ENCODE measurements at regions not wholly inside any gene's neighbourhood (a gene's known extent, or its start where the extent isn't known, plus 50 kb on each side); places are given as distances from the start of the nearest gene placed in this dataset.

- DNase-seq, result peak; percentile 83
These were observed 102.4 kb downstream of the SLIT2 start for GRCh38 chr4:20354120-20354519.

DNA sequence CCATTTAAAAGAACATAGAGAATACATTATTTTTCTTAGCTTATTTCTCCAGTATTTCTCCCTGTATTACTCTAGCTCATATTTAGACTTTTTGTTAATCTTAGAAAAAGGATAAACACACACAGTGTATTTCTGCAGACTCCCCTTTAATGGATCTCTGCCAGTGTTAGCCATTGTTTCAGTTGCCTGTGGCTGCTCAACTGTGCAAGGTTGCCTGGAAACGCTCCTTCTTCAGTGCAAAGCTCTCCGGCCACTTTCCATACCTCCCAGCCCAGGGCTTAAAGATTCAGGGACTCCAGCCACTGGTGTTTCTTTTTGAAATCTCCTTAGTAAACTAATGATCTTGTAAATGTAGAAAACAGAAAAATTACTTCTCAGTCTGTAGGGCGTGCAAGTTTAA lies 104.9 kb downstream of the SLIT2 start:
- DNase-seq, result peak; percentile 96

DNA sequence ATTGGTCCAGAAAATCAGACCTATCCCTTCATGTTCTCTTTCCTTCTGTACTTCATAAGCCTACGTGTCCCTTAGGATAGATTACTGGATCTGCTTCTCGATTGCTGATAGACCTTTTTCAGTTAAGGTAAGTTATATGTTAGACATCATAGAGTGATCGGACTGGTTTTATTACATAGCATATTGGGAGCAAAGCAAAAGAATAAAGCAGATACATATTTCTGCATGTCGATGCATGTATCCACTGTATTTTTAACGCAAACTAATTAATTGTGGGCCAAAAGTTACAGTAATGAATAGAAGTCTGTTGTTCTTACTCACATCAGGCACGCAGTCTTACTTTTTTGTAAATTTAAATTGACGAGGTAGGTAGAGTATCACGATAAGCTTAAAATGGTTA lies 106.4 kb downstream of the SLIT2 start:
- DNase-seq, result no peak

DNA sequence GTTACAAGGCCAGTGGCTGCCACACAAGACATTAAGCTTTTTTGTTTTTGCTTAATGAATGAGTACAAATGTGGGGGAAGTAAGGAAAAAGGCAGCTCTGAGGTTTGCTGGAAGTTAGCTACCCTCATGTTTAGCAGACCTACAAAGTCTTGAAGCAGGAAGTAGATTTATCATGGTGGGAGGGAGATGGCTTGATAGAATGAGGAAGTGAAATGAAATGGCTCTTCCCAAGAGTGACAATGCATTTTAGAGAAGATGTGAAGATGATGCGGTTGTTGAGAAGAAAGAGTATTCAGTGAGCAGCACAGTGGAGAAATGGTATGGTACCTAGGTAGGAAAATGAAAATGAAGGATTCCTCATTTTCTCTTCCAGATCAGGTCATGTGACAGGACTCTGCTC lies 108.0 kb downstream of the SLIT2 start:
- DNase-seq, result no peak

DNA sequence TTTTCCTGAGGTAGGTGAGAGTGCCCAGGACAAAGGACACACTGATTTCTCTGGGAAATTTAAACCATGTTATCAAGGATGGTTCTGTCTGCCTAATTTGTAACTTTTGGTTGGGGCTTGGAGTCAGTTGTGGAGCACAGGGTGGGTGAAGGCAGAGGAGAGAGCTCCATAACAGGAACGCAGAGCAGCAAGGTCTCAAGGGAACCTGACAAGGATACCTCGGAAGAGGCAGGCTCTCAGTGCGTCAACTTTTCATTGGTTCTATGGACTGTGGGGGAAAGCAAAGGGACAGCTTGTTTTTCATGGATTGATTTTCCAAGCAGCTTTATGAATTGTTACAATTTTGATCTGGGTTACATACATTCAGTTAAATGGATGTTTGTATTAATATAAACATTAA lies 110.4 kb downstream of the SLIT2 start:
- DNase-seq, result peak; percentile 86

DNA sequence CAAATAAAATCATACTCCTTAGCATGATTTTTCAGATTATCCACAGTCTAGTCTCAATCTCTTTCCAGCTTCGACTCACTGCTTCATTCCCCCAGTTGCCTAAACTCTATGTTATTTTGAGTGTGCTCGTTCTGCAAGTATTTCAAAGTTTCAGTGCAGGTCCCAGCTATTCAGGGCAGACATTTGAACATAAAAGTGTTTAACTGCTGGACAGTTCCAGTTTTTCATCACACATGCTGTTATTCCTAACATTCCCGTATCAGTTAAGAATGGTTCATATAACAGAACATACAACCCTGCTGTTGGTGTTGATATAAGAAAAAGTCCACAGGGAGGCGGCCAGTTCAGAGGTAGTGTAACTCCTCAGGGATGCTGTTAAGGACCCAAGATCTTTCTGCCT lies 113.3 kb downstream of the SLIT2 start:
- DNase-seq, result no peak

GRCh38 chr4:20367446-20367845 lies 115.7 kb downstream of the SLIT2 start:
- no peak for DNase-seq

DNA sequence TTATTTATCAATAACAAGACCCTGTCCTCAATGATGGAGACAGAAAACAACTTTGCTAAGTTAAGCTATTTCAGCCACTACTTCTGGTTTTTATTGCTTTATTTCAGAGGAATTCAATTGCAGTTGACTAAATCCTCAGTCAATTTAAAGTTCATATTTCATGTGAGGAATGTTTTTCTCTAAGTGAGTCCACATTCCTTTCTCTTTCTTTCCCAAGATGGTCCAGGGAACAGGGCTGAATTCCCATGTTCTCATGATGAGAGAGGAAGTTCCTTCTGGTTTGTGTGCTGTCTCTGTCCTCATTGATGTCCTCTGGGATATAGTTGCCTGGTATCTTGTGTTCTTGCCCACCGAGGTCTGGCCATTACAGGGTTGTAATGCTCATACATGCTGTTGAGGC lies 117.2 kb downstream of the SLIT2 start:
- no peak for DNase-seq

DNA sequence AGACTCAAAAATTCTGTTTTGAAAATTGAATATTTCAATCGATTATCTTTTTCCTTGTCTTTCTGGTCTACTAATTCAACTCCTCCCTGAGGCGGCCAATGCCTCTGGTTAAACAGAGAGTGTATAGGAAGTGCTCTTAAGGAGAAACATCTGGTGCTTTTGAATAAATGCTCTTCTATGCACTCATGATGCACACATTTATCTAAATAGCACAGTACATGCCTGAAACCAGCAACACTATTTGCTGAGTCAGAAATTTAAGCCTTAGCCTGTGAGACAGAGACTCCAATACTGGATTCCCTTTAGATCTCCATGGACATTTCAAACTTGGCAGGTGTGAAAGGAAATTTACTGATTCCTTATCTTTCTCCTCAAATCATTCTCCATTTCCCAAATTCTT lies 118.6 kb downstream of the SLIT2 start:
- DNase-seq, result no peak

DNA sequence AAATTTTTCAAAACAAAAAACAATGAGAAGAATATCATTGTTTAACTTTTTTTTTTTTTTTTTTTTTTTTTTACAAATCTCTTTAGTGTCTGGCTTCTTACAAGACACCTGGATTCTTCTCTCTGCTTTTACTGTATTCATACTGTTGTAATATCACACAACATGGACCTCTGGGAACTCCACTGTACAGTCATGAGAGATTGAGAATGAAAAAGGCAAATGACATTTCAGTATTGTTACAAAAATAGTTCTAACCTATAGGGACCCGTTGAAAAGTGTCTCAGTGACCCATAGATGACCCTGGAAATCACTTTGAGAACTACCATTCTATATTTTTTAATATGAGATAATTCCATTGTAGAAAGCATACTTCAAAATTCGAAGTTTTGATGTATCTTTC lies 124.4 kb downstream of the SLIT2 start:
- DNase-seq, result no peak

- no peak for DNase-seq
These were observed 126.5 kb downstream of the SLIT2 start for GRCh38 chr4:20378181-20378580.

DNA sequence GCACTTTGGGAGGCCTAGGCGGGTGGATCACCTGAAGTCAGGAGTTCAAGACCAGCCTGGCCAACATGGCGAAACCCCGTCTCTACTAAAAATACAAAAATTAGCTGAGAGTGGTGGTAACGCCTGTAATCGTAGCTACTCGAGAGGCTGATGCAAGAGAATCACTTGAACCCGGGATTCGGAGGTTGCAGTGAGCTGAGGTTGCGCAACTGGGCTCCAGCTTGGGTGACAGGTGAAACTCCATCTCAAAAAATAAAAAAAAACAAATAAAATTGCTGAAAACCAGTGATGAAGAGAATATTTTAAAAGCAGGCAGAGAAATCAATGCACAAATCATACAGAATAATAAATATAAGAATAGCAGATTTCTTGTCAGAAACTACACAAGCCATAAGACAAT lies 129.3 kb downstream of the SLIT2 start:
- DNase-seq, result no peak

DNA sequence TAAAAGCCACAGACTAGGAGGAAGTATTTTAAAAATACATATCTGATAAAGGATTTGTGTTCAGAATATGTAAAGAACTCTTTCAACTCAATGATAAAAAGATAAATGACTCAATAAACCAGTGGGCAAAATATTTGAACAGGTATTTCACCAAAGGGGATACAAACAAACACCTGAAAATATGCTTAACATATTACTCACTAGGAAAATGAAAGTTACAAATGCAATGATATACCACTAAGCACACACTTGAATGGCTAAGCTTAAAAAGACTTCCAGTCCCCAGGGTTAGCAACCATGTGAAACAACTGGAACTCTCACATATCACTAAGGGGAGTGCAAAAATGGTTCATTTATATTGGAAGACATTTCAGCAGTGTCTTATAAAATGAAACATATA lies 131.6 kb downstream of the SLIT2 start:
- DNase-seq, result no peak

DNA sequence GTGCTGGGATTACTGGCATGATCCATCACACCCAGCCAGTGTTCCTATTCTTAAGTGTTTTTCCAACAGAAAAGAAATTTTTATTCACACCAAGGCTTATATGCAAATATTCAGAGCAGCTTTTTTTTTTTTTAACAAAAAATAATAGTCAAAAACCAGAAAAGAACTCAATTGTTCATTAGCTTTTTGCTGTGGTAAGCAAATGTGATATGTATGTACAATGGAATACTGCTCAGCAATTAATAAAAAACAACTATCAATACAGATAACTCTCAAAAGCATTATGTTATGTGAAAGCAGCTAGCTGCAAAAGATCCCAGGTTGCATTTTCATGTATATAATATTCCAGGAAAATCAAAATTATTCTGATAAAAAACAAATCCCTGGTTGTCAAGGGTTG lies 132.3 kb downstream of the SLIT2 start:
- no peak for DNase-seq

GRCh38 chr4:20384456-20384855 lies 132.8 kb downstream of the SLIT2 start:
- DNase-seq, result no peak

DNA sequence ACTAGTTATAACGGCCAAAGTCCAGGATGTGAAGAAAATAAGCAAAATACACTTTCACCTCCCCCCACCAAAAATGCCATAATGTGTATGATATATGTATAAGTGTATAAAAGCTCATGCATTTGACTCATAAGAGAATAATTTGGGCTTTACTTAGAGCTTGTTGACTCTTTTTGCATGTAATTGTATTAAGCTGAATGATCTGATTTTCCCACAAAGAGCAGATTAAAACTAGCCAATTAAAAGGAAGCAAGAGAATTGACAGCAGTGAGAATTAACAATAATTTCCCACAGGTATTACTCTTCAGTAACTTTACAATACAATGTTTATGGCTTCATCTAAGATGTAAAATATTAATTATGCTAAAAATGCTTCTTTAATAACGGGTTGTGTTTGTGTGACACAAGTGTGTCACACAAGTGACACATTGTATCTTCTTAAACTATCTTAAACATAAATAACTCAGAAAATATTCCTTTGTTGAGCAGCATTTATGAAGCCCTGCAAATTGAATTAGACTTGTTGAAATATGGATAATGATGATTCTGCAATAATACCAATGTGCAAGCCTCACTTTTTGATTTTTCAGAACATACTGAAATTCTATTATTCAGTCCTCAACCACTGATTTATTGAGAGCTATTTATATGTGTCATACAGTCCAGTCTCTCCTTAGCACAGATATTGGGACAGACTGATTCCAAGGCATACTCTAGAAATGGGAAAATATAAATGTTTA lies 134.5 kb downstream of the SLIT2 start:
- DNase-seq, result no peak

DNA sequence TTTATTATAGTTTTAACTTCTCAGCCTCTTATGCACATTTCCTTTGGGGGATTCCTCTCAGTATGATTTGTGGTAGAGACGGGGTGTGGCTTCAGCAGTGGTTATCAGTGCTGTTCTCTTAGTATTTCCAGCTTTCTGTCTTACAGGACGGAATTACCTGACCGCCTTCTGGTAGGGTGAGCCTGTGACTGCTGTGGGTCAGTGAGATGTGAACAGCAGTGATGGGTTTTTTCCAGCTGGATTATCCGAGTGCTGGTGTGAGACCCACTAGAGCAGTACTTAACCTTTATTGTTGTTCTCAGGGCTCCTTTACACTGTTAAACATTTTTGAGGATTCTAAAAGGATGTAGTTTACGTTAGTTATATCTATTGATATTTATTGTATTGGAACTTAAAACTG lies 135.2 kb downstream of the SLIT2 start:
- DNase-seq, result no peak

DNA sequence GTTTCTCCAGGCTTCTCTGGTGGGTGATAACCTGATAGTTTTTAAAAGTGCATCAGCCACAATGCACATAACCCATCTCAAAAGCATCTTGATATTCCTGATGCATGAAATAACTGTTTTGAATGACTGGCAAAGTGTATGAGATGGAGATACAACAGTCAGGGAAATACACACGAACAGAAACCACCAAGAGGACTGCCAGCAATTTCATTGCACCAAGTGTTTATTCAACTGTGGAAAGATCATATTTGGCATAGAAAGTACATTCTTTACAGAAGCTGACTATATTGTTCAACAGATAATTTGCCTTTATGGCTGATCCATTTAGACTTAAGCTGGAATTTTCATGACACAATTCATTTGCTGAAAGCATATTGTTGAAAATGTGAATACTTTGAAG lies 139.5 kb downstream of the SLIT2 start:
- peak; percentile 23 for DNase-seq

DNA sequence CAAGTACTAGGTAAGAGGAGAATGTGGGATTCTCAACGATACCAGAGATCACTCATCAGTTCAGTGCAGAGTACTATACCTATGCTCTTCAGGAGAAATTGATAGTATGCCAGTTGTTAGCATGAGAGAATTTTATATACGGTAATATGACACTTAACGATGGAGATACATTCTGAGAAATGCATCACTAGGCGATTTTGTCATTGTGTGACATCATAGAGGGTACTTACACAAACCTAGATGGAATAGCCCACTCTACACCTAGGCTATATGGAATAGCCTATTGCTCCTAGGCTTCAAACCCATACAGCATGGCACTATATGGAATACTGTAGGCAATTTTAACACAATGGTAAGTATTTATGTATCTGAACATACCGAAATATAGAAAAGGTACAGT lies 140.2 kb downstream of the SLIT2 start:
- DNase-seq, result no peak

- peak; percentile 24 for DNase-seq
These were observed 141.9 kb downstream of the SLIT2 start for GRCh38 chr4:20393486-20394100.

DNA sequence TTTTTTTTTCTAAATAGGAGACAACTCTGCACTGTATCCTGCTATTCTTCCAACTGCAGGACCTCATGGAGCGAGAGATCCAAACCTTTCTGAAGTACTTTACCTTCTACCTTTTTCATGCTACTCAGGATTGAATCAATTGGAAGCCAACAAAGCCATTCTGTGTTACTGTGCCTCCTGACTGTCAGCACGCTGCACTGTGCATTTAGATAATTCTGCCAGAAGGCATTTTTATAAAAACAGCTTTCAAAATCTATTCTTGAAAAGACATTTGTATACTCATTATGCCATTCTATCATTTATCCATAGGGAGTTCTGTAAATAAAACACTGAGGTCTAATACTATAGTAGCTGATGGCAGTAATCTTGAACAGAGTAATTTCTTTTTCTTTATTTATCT lies 142.8 kb downstream of the SLIT2 start:
- DNase-seq, result peak; percentile 33

- peak; percentile 60 for DNase-seq
These were observed 143.6 kb downstream of the SLIT2 start for GRCh38 chr4:20395160-20395773.

DNA sequence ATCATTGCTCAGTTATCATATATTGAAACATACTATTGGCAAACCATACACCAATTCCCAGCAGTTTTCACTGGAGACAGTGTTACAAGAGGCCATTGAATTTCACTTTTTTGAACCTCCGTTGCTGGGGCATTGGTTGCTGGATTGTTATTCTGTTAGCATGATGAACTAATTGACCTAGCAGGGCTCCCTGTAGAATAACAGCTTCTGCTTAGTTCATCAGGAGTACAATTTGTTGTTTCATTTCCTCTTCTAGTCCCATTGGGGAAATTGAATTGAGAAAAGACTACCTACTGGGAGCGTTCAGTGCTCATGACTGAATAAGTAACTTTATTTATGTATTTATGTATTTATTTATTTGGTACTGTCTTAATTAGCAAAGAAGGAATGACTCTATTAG lies 151.6 kb downstream of the SLIT2 start:
- no peak for DNase-seq

GRCh38 chr4:20403846-20404245 lies 152.1 kb downstream of the SLIT2 start:
- DNase-seq, result no peak

DNA sequence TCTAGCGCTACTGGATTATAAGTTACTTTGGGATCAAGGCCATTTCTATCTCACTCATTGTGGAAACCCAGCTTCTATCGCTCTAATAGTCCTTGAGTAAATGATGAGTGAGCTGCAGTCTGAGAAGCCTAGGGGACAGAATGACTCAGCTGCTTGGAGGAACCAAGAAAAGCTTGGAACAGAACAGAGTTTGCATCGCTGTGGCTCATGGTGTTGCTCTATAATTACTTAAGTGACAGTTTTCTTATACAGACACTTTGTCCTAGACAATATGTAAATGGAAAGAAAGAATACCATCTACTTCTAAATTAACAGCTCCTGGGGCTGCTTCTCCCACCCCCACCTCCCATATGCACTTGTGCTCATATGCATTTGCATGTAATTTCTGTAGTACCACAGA lies 156.9 kb downstream of the SLIT2 start:
- DNase-seq, result no peak
